Left lung (tissue), 4 donors: ENCODE measurements at regions not wholly inside any gene's neighbourhood (a gene's known extent, or its start where the extent isn't known, plus 50 kb on each side); places are given as distances from the start of the nearest gene placed in this dataset.

ENCODE experiments used
- ATAC-seq: fragments of 200-7000 bp; cut with Tn5 transposase; one replicate; pipeline ENCODE4 v1.9.1; 2020; ENCODE audit warnings: moderate library complexity
- DNase-seq, 4 donors: peaks; one replicate each; pipeline ENCODE4 v3.0.0-alpha.2; 2013 to 2020
- H3K27ac ChIP-seq, 2 donors: fragments of 200-600 bp; sonication (generic) in 1 of 2; one replicate each; pipeline versions ENCODE4 v1.5.0 to v1.8.0; 2020 to 2021
- H3K27me3 ChIP-seq, 2 donors: fragments of 200-600 bp; sonication (generic) in 1 of 2; one replicate each; pipeline versions ENCODE4 v1.5.0 to v1.8.0; 2020 to 2021
- H3K36me3 ChIP-seq, 2 donors: fragments of 200-600 bp; sonication (generic) in 1 of 2; one replicate each; pipeline versions ENCODE4 v1.5.0 to v1.8.0; 2020 to 2021
- H3K4me1 ChIP-seq, 2 donors: fragments of 200-600 bp; one replicate each; pipeline ENCODE4 v1.8.0; 2021
- H3K4me3 ChIP-seq, 2 donors: fragments of 200-600 bp; sonication (generic) in 1 of 2; one replicate each; pipeline versions ENCODE4 v1.5.0 to v1.8.0; 2020 to 2021; ENCODE audit warnings: mild to moderate bottlenecking in 1 of 2
- H3K9me3 ChIP-seq, 2 donors: fragments of 200-600 bp; sonication (generic) in 1 of 2; one replicate each; pipeline versions ENCODE4 v1.5.0 to v1.8.0; 2020 to 2021
- CTCF ChIP-seq, 2 donors: fragments of 200-600 bp; sonication (generic) in 1 of 2; IDR thresholded peaks; one replicate each; pipeline versions ENCODE4 v1.5.0 to v1.8.0; 2021; ENCODE audit warnings: antibody characterized with exemption in 2 of 2
- intact Hi-C, 2 donors: fragments of 100-400 bp; cut with DNase I; formaldehyde crosslinking; loops; one replicate each; pipeline versions ENCODE4 v1.11.2 to v1.14.2; 2022
- donor health status: DM: no; HTN: yes; CAD: no.
- donor health status: DM: no; HTN: no; CAD: no.

- ATAC-seq (no peak), DNase-seq (no peak)
- H3K4me3 ChIP-seq, result no peak overlapping the region
- H3K9me3 ChIP-seq, result peaks cover 0 to 2% of the 10 kb centered on the region in 2 donors
- no peaks in the 10 kb centered on the region for H3K27me3 ChIP-seq
- no peak for TF ChIP-seq CTCF (IDR thresholded peaks at IDR 0.05)
- H3K4me1 ChIP-seq, result no peaks in the 10 kb centered on the region
- intact Hi-C loops, result no loop called here
- H3K27ac ChIP-seq, result no peak overlapping the region
- H3K36me3 ChIP-seq, result no peaks in the 10 kb centered on the region
Observed at GRCh38 chr1:240672132-240672811, 60.3 kb upstream of the GREM2 start.

GRCh38 chr1:240667351-240667750 lies 55.4 kb upstream of the GREM2 start:
- intact Hi-C loops, result no loop called here
- H3K9me3 ChIP-seq, result peaks cover 0 to 2% of the 10 kb centered on the region in 2 donors
- DNase-seq, result peak in 2 of 4 donors; percentile 44 to 47
- ATAC-seq, result peak; percentile 94
- no peak overlapping the region for H3K27ac ChIP-seq
- TF ChIP-seq CTCF (IDR thresholded peaks at IDR 0.05), result no peak
- no peaks in the 10 kb centered on the region for H3K4me1 ChIP-seq
- no peaks in the 10 kb centered on the region for H3K36me3 ChIP-seq
- no peak overlapping the region for H3K4me3 ChIP-seq
- no peaks in the 10 kb centered on the region for H3K27me3 ChIP-seq

- H3K4me3 ChIP-seq, result no peak overlapping the region
- ATAC-seq, result no peak
- no peaks in the 10 kb centered on the region for H3K36me3 ChIP-seq
- H3K27me3 ChIP-seq, result no peaks in the 10 kb centered on the region
- H3K4me1 ChIP-seq, result no peaks in the 10 kb centered on the region
- no peak for DNase-seq
- TF ChIP-seq CTCF (IDR thresholded peaks at IDR 0.05), result no peak
- peaks cover 0 to 2% of the 10 kb centered on the region in 2 donors for H3K9me3 ChIP-seq
- no peak overlapping the region for H3K27ac ChIP-seq
- intact Hi-C loops, result no loop called here
Observed at GRCh38 chr1:240666568-240667198, 54.7 kb upstream of the GREM2 start.

- intact Hi-C loops, result no loop called here
- no peak for DNase-seq
- no peak for ATAC-seq
- Histone ChIP-seq H3K27me3 (no peaks in the 10 kb centered on the region), H3K4me1 (no peaks in the 10 kb centered on the region), H3K27ac (no peak overlapping the region), H3K36me3 (no peaks in the 10 kb centered on the region), H3K9me3 (no peaks in the 10 kb centered on the region), H3K4me3 (no peak overlapping the region)
- TF ChIP-seq CTCF (IDR thresholded peaks at IDR 0.05), result no peak
Observed at GRCh38 chr1:240663169-240663879, 51.4 kb upstream of the GREM2 start.
